Myocyte (in vitro differentiated cells): ENCODE measurements at regions not wholly inside any gene's neighbourhood (a gene's known extent, or its start where the extent isn't known, plus 50 kb on each side); places are given as distances from the start of the nearest gene placed in this dataset.

Experiments
- DNase-seq: peaks from one replicate; pipeline ENCODE4 v3.0.0-alpha.2; 2012; ENCODE audit warnings: low read depth

DNA sequence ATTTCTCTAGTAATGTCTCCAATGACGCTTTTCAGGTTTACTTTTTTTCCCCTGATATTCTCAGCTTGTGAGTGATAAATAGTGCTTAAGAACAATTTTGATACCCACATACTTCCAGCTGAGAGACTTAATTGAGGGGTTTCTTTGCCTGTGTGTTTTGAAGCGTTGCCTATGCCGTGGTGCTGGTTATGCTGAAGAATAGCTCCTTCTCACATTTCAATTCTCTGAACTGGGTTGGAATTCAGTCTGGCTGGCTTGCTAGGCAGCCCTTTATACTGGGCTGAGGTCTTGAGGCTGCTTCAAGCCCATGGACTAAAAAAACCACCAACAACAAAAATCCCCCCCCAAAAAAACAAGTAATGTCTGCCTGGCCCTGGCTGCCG is 87.4 kb downstream of the CHST2 start:
- DNase-seq: peak; percentile 26

DNA sequence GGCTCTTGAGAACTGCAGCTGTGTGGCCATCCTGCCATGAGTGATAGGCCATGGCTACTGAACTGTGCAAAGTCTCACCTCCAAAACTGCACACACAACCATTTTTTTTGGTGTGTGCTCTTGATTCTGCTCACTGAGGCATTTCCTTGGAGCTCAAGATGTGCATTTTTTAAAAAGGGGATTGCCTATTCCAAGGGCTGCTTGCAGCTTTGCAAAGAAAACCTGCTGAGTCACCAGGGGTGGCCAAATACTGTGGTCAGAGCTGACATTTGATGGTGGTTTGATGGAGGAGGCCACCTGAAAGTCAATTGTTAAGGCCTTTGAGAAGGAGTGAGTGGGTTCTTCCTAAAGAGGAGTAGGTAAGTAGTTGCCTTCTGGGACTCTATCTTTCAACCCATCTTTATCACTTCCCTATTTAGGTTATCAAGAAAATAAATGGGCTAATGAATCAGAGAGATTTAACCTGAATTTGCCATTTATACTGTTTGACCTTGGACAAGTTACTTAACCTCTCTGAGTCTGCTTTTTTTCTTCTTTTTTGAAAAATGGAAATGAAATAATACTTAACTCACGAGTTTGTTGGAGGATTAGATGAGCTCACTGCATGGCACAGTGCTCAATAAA is 87.9 kb downstream of the CHST2 start:
- peak; percentile 72 for DNase-seq

DNA sequence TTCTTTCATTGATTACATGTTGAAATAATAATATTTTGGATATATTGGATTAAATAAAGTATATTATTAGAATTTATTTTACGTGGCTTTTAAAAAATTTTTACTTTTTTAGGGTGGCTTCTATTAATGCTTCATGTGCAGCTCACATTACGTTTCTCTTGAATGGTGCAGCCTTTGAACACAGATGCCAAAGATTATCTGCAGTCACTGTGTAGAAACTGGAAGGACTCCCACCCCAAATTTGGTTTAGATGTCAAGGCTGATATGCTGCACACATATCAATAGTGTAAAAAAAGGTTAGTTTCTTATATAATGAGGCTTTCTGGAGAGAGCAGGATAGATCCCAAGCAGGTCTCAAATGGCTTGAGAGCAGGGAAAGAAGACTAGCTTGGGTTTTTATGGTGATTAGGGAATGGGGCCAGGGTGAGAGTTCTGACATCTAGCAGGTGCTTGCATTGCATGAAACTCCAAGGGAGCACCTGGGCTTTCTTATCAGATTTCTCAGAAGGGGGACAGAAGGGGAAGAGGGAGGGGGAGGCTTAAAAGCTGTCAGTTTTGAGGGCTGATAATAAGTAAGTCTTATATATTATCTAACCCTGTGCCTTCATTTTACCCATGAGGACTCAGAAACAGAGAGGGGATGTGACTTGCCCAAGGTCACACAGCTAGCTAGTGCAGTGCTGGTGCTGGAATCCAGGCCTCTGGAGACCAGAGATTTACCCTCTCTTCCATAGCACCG is 89.6 kb downstream of the CHST2 start:
- no peak for DNase-seq

DNA sequence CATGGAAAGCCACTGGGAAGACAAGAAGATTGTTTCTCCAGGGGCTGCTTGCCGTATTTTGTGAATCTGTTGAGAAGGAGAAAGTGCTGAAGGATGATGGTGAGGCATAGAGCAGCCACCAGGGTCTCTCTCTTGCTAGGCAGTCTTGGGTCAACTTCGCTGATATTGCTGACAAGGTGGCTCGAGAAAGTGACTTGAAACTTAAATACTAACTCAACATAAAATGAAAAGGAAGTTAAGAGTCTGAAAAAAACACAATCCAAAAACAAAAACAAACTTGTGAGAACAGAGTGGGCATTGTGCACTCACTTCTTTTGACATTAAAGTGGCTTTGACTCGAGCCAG is 90.1 kb downstream of the CHST2 start:
- no peak for DNase-seq

DNA sequence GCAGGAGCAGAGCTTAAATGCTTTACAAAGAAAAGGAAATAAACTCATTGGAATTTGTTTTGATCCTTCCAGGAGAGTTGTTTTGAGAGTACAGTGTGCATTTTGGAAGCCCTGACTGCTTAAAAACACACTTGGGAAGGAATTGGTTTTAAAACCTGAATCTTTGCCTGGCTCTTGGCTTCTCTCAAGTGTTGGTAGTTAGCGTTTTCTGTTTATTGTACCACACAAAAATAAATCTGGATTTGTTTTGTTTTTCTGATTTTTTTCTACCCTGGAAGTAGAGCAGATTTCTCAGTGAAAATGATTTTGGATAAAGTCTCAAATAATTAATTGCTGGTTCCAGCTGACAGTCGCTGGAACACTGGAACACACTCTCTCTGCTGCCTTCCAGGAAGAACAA is 90.6 kb downstream of the CHST2 start:
- DNase-seq: no peak

DNA sequence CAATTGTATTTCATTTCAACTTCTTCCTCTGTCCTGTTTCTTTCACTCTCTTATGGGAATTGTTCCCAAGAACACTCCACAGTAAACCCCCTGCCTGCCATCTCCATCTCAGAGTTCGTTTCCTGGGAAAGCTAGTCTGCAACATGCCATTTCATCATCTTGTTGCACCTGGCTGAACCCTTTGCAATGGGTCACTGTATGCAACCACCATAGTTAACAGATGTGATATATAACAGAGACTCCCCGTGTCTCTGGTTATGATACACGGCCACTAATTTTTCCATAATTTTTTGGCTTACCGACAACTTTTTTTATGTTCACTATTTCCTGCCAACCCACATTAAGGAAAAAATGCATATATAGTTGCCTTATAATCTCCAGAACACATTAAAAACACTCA is 95.5 kb downstream of the CHST2 start:
- DNase-seq: no peak
